ENCODE measurements at regions not wholly inside any gene's neighbourhood (a gene's known extent, or its start where the extent isn't known, plus 50 kb on each side); places are given as distances from the start of the nearest gene placed in this dataset.

DNA sequence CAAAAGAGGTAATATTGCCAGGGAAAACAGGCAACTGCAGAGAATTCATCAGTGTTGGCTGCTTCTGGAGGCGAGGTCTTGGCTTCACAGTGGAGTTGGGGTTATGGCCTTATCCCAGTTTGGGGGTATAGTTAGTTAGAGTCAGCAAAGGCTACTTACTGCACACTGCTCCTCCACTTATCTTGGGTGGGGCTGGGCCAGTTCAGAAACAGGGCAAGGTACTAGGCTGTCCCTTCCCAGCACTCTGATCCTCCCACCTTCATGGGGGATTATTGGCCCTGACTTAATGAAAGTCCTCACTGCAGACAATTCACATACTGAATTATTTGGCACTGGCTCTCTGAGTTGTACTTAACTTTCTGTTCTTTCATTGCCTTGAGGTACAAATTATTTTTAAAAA lies 189.6 kb downstream of the NRIP1 start:
- H4K20me1 ChIP-seq (ENCODE audit: control insufficient read depth, insufficient read depth, insufficient read length) = no peaks in the 10 kb centered on the region
- H3K23me2 ChIP-seq (ENCODE audit: insufficient read length, low read depth, low read length, poor library complexity, severe bottlenecking) = no peaks in the 10 kb centered on the region
- no peaks in the 10 kb centered on the region for H3K9me3 ChIP-seq (ENCODE audit: control insufficient read depth, low read depth, low read length)
- H3K79me1 ChIP-seq (ENCODE audit: insufficient read depth, low read depth, low read length, poor library complexity, severe bottlenecking) = no peaks in the 10 kb centered on the region
- TF ChIP-seq, protein P1, sequence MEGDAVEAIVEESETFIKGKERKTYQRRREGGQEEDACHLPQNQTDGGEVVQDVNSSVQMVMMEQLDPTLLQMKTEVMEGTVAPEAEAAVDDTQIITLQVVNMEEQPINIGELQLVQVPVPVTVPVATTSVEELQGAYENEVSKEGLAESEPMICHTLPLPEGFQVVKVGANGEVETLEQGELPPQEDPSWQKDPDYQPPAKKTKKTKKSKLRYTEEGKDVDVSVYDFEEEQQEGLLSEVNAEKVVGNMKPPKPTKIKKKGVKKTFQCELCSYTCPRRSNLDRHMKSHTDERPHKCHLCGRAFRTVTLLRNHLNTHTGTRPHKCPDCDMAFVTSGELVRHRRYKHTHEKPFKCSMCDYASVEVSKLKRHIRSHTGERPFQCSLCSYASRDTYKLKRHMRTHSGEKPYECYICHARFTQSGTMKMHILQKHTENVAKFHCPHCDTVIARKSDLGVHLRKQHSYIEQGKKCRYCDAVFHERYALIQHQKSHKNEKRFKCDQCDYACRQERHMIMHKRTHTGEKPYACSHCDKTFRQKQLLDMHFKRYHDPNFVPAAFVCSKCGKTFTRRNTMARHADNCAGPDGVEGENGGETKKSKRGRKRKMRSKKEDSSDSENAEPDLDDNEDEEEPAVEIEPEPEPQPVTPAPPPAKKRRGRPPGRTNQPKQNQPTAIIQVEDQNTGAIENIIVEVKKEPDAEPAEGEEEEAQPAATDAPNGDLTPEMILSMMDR (conservative IDR thresholded peaks at IDR 0.05) = no peak
- H3K9me3 Mint-ChIP-seq = no peaks in the 10 kb centered on the region
- no peak overlapping the region for H3K23ac ChIP-seq (ENCODE audit: insufficient read length, low read depth, low read length)
- H3K4me1 ChIP-seq (ENCODE audit: insufficient read depth, low read length) = no peaks in the 10 kb centered on the region
- no peak overlapping the region for H3K4me2 ChIP-seq (ENCODE audit: insufficient read depth, insufficient read length, low read length)
- no peak overlapping the region for H3K9ac ChIP-seq (ENCODE audit: extremely low read depth, insufficient read length, low read length)
- no peak overlapping the region for H4K5ac ChIP-seq (ENCODE audit: insufficient read length, low read depth, low read length)
- no peak overlapping the region for H2BK5ac ChIP-seq (ENCODE audit: insufficient read length, low read length)
- H3K27me3 Mint-ChIP-seq (ENCODE audit: low read depth) = peaks cover 1% of the 10 kb centered on the region; the same call in 1 of the 2 replicates
- no peak overlapping the region for H2AFZ ChIP-seq (ENCODE audit: low read length)
- no peak overlapping the region for H2BK120ac ChIP-seq (ENCODE audit: low read depth, low read length, poor library complexity, severe bottlenecking)
- no CpG with 5 or more reads among the region's 1 CpG for WGBS (ENCODE audit: extremely low coverage, insufficient read length, low lambda C conversion rate)
- H2BK15ac ChIP-seq (ENCODE audit: low read depth, low read length) = no peak overlapping the region
- H4K91ac ChIP-seq (ENCODE audit: insufficient read length, low read depth, low read length) = no peak overlapping the region
- H3K18ac ChIP-seq (ENCODE audit: insufficient read length, low read depth, low read length) = no peak overlapping the region
- no peak overlapping the region for H3K27ac ChIP-seq (ENCODE audit: insufficient read length, low read depth, low read length)
- no peak overlapping the region for H4K8ac ChIP-seq (replicated peaks; ENCODE audit: insufficient read length, low read depth, low read length)
- H3K27ac Mint-ChIP-seq = no peak overlapping the region
- no peak overlapping the region for H2AK5ac ChIP-seq (ENCODE audit: insufficient read length, low read length)
- no peak overlapping the region for H2BK12ac ChIP-seq (ENCODE audit: insufficient read length, low read depth, low read length)
- no peak overlapping the region for H3K4ac ChIP-seq (ENCODE audit: low read depth, low read length)
- no peak overlapping the region for H3K14ac ChIP-seq (ENCODE audit: insufficient read depth, low read length)
- H3K36me3 Mint-ChIP-seq (ENCODE audit: insufficient read depth in 1 of 3, low read depth in 3 of 3) = no peaks in the 10 kb centered on the region
- H3K79me2 ChIP-seq (ENCODE audit: insufficient read depth, low read length) = no peaks in the 10 kb centered on the region
- no peak overlapping the region for H3K4me3 Mint-ChIP-seq
- H3K4me1 Mint-ChIP-seq = peaks cover 0 to 2% of the 10 kb centered on the region in 2 experiments; a peak in 2 of 4 replicates
- DNase-seq = no peak
- H2BK20ac ChIP-seq (ENCODE audit: low read depth, low read length, poor library complexity, severe bottlenecking) = no peak overlapping the region
- no peak overlapping the region for H3T11ph ChIP-seq (ENCODE audit: low read length)
- no peaks in the 10 kb centered on the region for H3K27me3 ChIP-seq (ENCODE audit: insufficient read depth, low read length)
- no peak overlapping the region for H3K56ac ChIP-seq (ENCODE audit: insufficient read length, low read depth, low read length)

Measured in H9 (cell line).